Stimulated activated CD4-positive, alpha-beta T cell treated with anti-CD3 and anti-CD28 coated beads, TNF-alpha, amount 100 ng/mL, for 4 hours (primary cell): ENCODE measurements at regions not wholly inside any gene's neighbourhood (a gene's known extent, or its start where the extent isn't known, plus 50 kb on each side); places are given as distances from the start of the nearest gene placed in this dataset.
"Not testable (repeated sequence)": the region's sequence is repeated elsewhere in the genome, so short reads cannot be mapped to it uniquely, and the experiment has no call there.

Experiments
- DNase-seq, 3 experiments: peaks; one replicate each; pipeline ENCODE4 v3.0.0-alpha.2; 2020; ENCODE audit warnings: low read depth in 3 of 3

- DNase-seq: no peak
Measured at GRCh38 chr14:30159374-30159773, 231.7 kb upstream of the PRKD1 start.

GRCh38 chr14:30160608-30161007 lies 233.0 kb upstream of the PRKD1 start:
- DNase-seq: no peak

- DNase-seq: no peak
Measured at GRCh38 chr14:30162066-30162465, 234.4 kb upstream of the PRKD1 start.

- DNase-seq: no peak
Measured at GRCh38 chr14:30165255-30165654, 237.6 kb upstream of the PRKD1 start.

GRCh38 chr14:30177781-30178180 lies 250.1 kb upstream of the PRKD1 start:
- DNase-seq: no peak

GRCh38 chr14:30179381-30180130 lies 251.9 kb upstream of the PRKD1 start:
- DNase-seq: no peak

GRCh38 chr14:30180219-30180618 lies 252.6 kb upstream of the PRKD1 start:
- DNase-seq: no peak

- no peak for DNase-seq
Measured at GRCh38 chr14:30185832-30186231, 258.2 kb upstream of the PRKD1 start.

GRCh38 chr14:30191639-30192279 lies 264.1 kb upstream of the PRKD1 start:
- no peak for DNase-seq

- no peak for DNase-seq
Measured at GRCh38 chr14:30193101-30193500, 265.5 kb upstream of the PRKD1 start.

GRCh38 chr14:30193845-30194501 lies 266.3 kb upstream of the PRKD1 start:
- no peak for DNase-seq

GRCh38 chr14:30194741-30195148 lies 267.1 kb upstream of the PRKD1 start:
- no peak for DNase-seq

- DNase-seq: no peak
Measured at GRCh38 chr14:30195941-30196340, 268.3 kb upstream of the PRKD1 start.

- DNase-seq: no peak
Measured at GRCh38 chr14:30196861-30197260, 269.2 kb upstream of the PRKD1 start.

GRCh38 chr14:30198720-30199119 lies 271.1 kb upstream of the PRKD1 start:
- DNase-seq: not testable (repeated sequence)

- no peak for DNase-seq
Measured at GRCh38 chr14:30204431-30204980, 276.9 kb upstream of the PRKD1 start.

- DNase-seq: no peak
Measured at GRCh38 chr14:30209136-30209535, 281.5 kb upstream of the PRKD1 start.

GRCh38 chr14:30210630-30211029 lies 283.0 kb upstream of the PRKD1 start:
- no peak for DNase-seq

- DNase-seq: no peak
Measured at GRCh38 chr14:30211326-30211725, 283.7 kb upstream of the PRKD1 start.

GRCh38 chr14:30214014-30214413 lies 286.4 kb upstream of the PRKD1 start:
- DNase-seq: no peak

GRCh38 chr14:30214461-30215090 lies 286.9 kb upstream of the PRKD1 start:
- DNase-seq: no peak

- DNase-seq: no peak
Measured at GRCh38 chr14:30218907-30219306, 291.3 kb upstream of the PRKD1 start.
